ENCODE measurements at regions not wholly inside any gene's neighbourhood (a gene's known extent, or its start where the extent isn't known, plus 50 kb on each side); places are given as distances from the start of the nearest gene placed in this dataset.

DNA sequence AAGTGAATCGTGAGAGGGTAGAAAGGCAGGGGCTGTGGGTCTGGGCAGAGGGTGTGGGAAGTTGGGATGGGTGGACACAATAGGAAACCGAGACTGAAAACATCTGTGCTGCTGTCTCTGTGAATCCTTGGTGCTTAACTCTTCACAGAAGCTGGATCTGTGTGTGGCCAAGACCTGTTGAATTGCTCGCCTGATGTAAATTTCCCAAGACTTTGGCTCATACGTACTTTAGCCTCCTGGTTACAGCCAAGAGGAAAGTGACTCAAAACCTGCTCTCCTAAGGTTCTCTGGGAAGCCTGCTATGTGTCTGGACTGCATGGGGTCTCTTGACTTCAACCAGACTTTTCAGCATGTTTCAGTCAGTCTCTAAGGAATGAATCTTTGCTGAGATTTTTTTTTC is 270.3 kb downstream of the RWDD3 start:
- Histone ChIP-seq H3K4me3 (ENCODE audit: extremely low read depth in 1 of 4, insufficient read depth in 2 of 4, low read depth in 3 of 4, low read length in 4 of 4) (no peak overlapping the region), H3K18ac (ENCODE audit: extremely low read depth, low read length) (peak overlapping the region; percentile 55; the same call in 1 of the 2 replicates), H2AFZ (ENCODE audit: low read length) (no peak overlapping the region), H3K27me3 (replicated peaks in 1 of 4; ENCODE audit: control insufficient read depth in 3 of 4, extremely low read depth in 1 of 4, insufficient read depth in 3 of 4, low read length in 3 of 4) (no peaks in the 10 kb centered on the region; a peak in 1 of 7 replicates), H2BK12ac (ENCODE audit: low read depth, low read length) (0 out of 2 replicates have a peak overlapping the region, but pooled peaks have one; percentile 40), H3K23me2 (ENCODE audit: low read depth, low read length) (no peaks in the 10 kb centered on the region; the same call in 1 of the 2 replicates), H3K9ac (replicated peaks in 1 of 4; ENCODE audit: extremely low read depth in 1 of 4, low read depth in 3 of 4, low read length in 3 of 4) (no peak overlapping the region), H2AK5ac (ENCODE audit: low read depth, low read length) (no peak overlapping the region), H3K56ac (replicated peaks; ENCODE audit: insufficient read length, low read depth, low read length) (no peak overlapping the region), H3K4ac (replicated peaks; ENCODE audit: insufficient read length, low read depth, low read length) (no peak overlapping the region), H3K79me1 (ENCODE audit: low read depth, low read length) (no peaks in the 10 kb centered on the region), H2BK20ac (ENCODE audit: low read length) (peak overlapping the region; percentile 62; the same call in 1 of the 2 replicates), H2BK5ac (ENCODE audit: low read depth, low read length) (0 out of 2 replicates have a peak overlapping the region, but pooled peaks have one; percentile 36), H4K5ac (ENCODE audit: insufficient read length, low read depth, low read length) (peak overlapping the region; percentile 3), H3K9me3 (ENCODE audit: insufficient read depth in 2 of 2, low read depth in 1 of 2, low read length in 1 of 2) (no peaks in the 10 kb centered on the region), H3K36me3 (ENCODE audit: control insufficient read depth in 2 of 4, insufficient read depth in 4 of 4, low read length in 3 of 4) (no peaks in the 10 kb centered on the region), H2BK15ac (ENCODE audit: low read length) (no peak overlapping the region), H2BK120ac (replicated peaks; ENCODE audit: low read depth, low read length) (peak overlapping the region; percentile 75), H3K79me2 (ENCODE audit: control insufficient read depth in 1 of 2, insufficient read depth in 2 of 2, low read length in 2 of 2) (no peaks in the 10 kb centered on the region), H3K4me1 (replicated peaks in 1 of 4; ENCODE audit: control insufficient read depth in 3 of 4, insufficient read depth in 4 of 4, low read length in 3 of 4) (peaks cover 0 to 9% (median 2%) of the 10 kb centered on the region in 4 experiments; a peak in 3 of 7 replicates), H3K4me2 (ENCODE audit: insufficient read depth in 1 of 2, low read depth in 2 of 2, low read length in 2 of 2) (no peak overlapping the region; a peak in 1 of 4 replicates), H3K27ac (ENCODE audit: low read depth, low read length) (no peak overlapping the region), H3K23ac (ENCODE audit: insufficient read length) (no peak overlapping the region), H3K14ac (ENCODE audit: insufficient read length) (no peak overlapping the region), H4K8ac (ENCODE audit: extremely low read depth, insufficient read depth, low read length) (no peak overlapping the region), H4K91ac (replicated peaks; ENCODE audit: insufficient read length, low read length) (peak overlapping the region; percentile 4), H4K20me1 (replicated peaks in 1 of 2; ENCODE audit: control insufficient read depth in 1 of 2, insufficient read depth in 2 of 2, low read length in 2 of 2) (no peaks in the 10 kb centered on the region)
- no peak for FAIRE-seq
- no peak for TF ChIP-seq CREB1 (IDR thresholded peaks at IDR 0.05)
- no peak for TF ChIP-seq GABPA (IDR thresholded peaks at IDR 0.05; ENCODE audit: borderline replicate concordance, insufficient read depth, low read length)
- no peak for TF ChIP-seq CTCF (IDR thresholded peaks at IDR 0.05; ENCODE audit: control extremely low read depth in 1 of 3, insufficient read depth in 1 of 3, low read depth in 1 of 3, low read length in 3 of 3)
- ChIA-PET CTCF (ENCODE audit: partially characterized antibody) (no interaction called here), POLR2A (ENCODE audit: partially characterized antibody) (no interaction called here)
- WGBS, 2 experiments (ENCODE audit: extremely low coverage in 1 of 2, insufficient coverage in 1 of 2, insufficient read length in 1 of 2, insufficient replicate concordance in 2 of 2, low coverage in 1 of 2, low lambda C conversion rate in 2 of 2, missing lambda C conversion rate in 1 of 2) = 86% methylated on average over 4 of the region's 4 CpGs; no CpG with 5 or more reads in 1 of the 2 experiments
- DNase-seq (ENCODE audit: low read depth in 1 of 2, low spot score in 2 of 2) = no peak

Data from H1 (cell line).